Lung microvascular endothelial cell (primary cell): ENCODE measurements at regions not wholly inside any gene's neighbourhood (a gene's known extent, or its start where the extent isn't known, plus 50 kb on each side); places are given as distances from the start of the nearest gene placed in this dataset.
"Not testable (repeated sequence)": the region's sequence is repeated elsewhere in the genome, so short reads cannot be mapped to it uniquely, and the experiment has no call there.

Source experiments
- DNase-seq, 2 donors: peaks; one replicate each; pipeline versions ENCODE4 v3.0.0 to v3.0.0-alpha.2; 2010; ENCODE audit warnings: low read depth in 2 of 2

- no peak for DNase-seq
Observed at GRCh38 chr6:12544821-12545565, 171.6 kb upstream of the PHACTR1 start.

GRCh38 chr6:12545619-12546409 lies 170.8 kb upstream of the PHACTR1 start:
- peak in 1 of 2 donors; percentile 88 for DNase-seq

GRCh38 chr6:12546410-12547002 lies 170.1 kb upstream of the PHACTR1 start:
- DNase-seq, result no peak

GRCh38 chr6:12548526-12548925 lies 168.0 kb upstream of the PHACTR1 start:
- DNase-seq, result no peak

- not testable (repeated sequence) for DNase-seq
Observed at GRCh38 chr6:12549445-12549844, 167.1 kb upstream of the PHACTR1 start.

- not testable (repeated sequence) for DNase-seq
Observed at GRCh38 chr6:12554820-12555219, 161.7 kb upstream of the PHACTR1 start.

GRCh38 chr6:12555267-12555666 lies 161.3 kb upstream of the PHACTR1 start:
- DNase-seq, result no peak

- DNase-seq, result no peak
Observed at GRCh38 chr6:12555781-12556180, 160.8 kb upstream of the PHACTR1 start.

GRCh38 chr6:12557765-12558164 lies 158.8 kb upstream of the PHACTR1 start:
- DNase-seq, result peak in 1 of 2 donors; percentile 15

- DNase-seq, result no peak
Observed at GRCh38 chr6:12560315-12560714, 156.3 kb upstream of the PHACTR1 start.

- DNase-seq, result no peak
Observed at GRCh38 chr6:12566618-12567123, 149.9 kb upstream of the PHACTR1 start.

- peak; percentile 85 to 92 for DNase-seq
Observed at GRCh38 chr6:12567682-12568081, 148.9 kb upstream of the PHACTR1 start.

GRCh38 chr6:12569646-12570045 lies 146.9 kb upstream of the PHACTR1 start:
- no peak for DNase-seq

- peak in 1 of 2 donors; percentile 48 for DNase-seq
Observed at GRCh38 chr6:12570461-12571030, 146.0 kb upstream of the PHACTR1 start.

GRCh38 chr6:12572896-12573827 lies 143.4 kb upstream of the PHACTR1 start:
- DNase-seq, result peak; percentile 88 to 92

GRCh38 chr6:12575961-12576360 lies 140.6 kb upstream of the PHACTR1 start:
- DNase-seq, result no peak

GRCh38 chr6:12576389-12576788 lies 140.2 kb upstream of the PHACTR1 start:
- peak in 1 of 2 donors; percentile 82 for DNase-seq

GRCh38 chr6:12577124-12577850 lies 139.3 kb upstream of the PHACTR1 start:
- DNase-seq, result no peak

- DNase-seq, result no peak
Observed at GRCh38 chr6:12578097-12578496, 138.5 kb upstream of the PHACTR1 start.

- peak in 1 of 2 donors; percentile 55 for DNase-seq
Observed at GRCh38 chr6:12578751-12579150, 137.8 kb upstream of the PHACTR1 start.
